Lung (tissue), 11 donors: ENCODE measurements at regions not wholly inside any gene's neighbourhood (a gene's known extent, or its start where the extent isn't known, plus 50 kb on each side); places are given as distances from the start of the nearest gene placed in this dataset.

ENCODE experiments used
- ATAC-seq: fragments of 200-7000 bp; cut with Tn5 transposase; one replicate; pipeline ENCODE4 v1.9.1; 2020; ENCODE audit warnings: moderate number of reproducible peaks; ENCODE audit not compliant: insufficient read depth, low FRiP score
- DNase-seq, 3 donors: peaks; one replicate each; pipeline ENCODE4 v3.0.0-alpha.2; 2013 to 2017
- H3K27ac ChIP-seq, 2 donors: one replicate each; pipeline ENCODE4 v1.5.1; 2013; ENCODE audit warnings: mild to moderate bottlenecking in 2 of 2, moderate library complexity in 2 of 2, control low read depth in 1 of 2, inconsistent platforms in 1 of 2, low read depth in 1 of 2, low read length in 1 of 2
- H3K27me3 ChIP-seq, 3 donors: one replicate each; pipeline ENCODE4 v1.5.1; 2013; ENCODE audit warnings: low read length in 2 of 3; ENCODE audit not compliant: control insufficient read depth in 3 of 3, insufficient read depth in 3 of 3
- H3K36me3 ChIP-seq, 4 donors: one replicate each; pipeline ENCODE4 v1.5.1; 2013; ENCODE audit warnings: low read length in 4 of 4, mild to moderate bottlenecking in 1 of 4, moderate library complexity in 1 of 4; ENCODE audit not compliant: control insufficient read depth in 4 of 4, insufficient read depth in 4 of 4
- H3K4me1 ChIP-seq, 5 donors: one replicate each; pipeline ENCODE4 v1.5.1; 2013; ENCODE audit warnings: low read length in 5 of 5, mild to moderate bottlenecking in 2 of 5, moderate library complexity in 1 of 5; ENCODE audit not compliant: control insufficient read depth in 5 of 5, insufficient read depth in 5 of 5
- H3K4me3 ChIP-seq: one replicate; pipeline ENCODE4 v1.5.1; 2013; ENCODE audit warnings: mild to moderate bottlenecking, control low read depth, moderate library complexity
- H3K9ac ChIP-seq, 2 donors: one replicate each; pipeline ENCODE4 v1.5.1; 2013; ENCODE audit warnings: low read length in 2 of 2, control low read depth in 1 of 2; ENCODE audit not compliant: insufficient read depth in 1 of 2
- H3K9me3 ChIP-seq, 4 donors: one replicate each; pipeline ENCODE4 v1.5.1; 2013; ENCODE audit warnings: low read length in 3 of 4, mild to moderate bottlenecking in 1 of 4, moderate library complexity in 1 of 4; ENCODE audit not compliant: control insufficient read depth in 4 of 4, insufficient read depth in 3 of 4
- WGBS, 2 donors: extraction: QIAGEN DNeasy Blood & Tissue Kit; methylation state at CpG; one replicate each; pipeline ENCODE4 v1.1.7; 2013; 5-methylcytosine and 5-hydroxymethylcytosine counted together
- TF ChIP-seq, protein P1 (sequence below): IDR thresholded peaks from 2 replicates; pipeline ENCODE4 v1.5.1; 2012; ENCODE audit warnings: mild to moderate bottlenecking; ENCODE audit errors: control extremely low read depth, extremely low read depth
- donor health status: control.
- donor health status: control.
- donor health status: Bipolar disorder and iron deficiency.
- donor health status: healthy.
- donor health status: DM: yes; HTN: yes; CAD: no.

DNA sequence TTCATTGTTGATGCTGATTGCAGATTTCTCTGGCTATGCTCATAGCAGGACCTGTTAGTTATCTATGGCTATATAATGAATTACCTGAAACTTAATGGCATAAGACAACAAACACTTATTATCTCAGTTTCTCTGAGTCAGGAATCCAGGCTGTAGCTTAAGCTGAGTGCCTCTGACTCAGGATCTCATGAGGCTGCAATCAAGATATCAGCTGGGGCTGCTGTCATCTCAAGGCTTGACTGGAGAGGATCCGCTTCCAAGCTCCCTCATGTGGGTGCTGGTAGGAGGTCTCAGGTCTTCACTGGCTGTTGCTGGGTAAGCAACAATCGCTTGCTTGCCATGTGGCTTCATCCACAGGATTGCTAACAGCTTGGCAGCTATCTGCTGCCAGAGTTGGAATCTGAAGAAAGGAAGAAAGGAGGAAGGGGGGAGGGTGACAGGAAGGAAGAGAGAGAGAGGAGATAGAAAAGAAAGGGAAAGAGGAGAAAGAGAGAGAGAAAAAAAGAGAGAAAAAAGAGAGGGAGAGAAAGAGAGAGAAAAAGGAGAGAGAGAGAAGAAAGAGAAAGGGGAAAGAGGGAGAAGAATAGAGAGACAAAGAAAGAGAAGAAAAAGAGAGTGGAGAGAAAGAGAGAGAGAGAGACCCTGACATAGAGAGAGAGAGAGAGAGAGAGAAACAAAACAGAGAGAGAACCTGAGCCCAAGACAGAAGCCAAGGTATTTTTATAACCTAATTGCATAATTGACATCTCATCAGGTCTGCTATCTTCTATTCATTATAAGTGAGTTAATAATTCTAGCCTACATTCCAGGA lies 579.0 kb upstream of the BTBD3 start:
- Histone ChIP-seq H3K27me3 (no peaks in the 10 kb centered on the region), H3K4me3 (no peak overlapping the region), H3K4me1 (peaks cover 0 to 14% (median 0%) of the 10 kb centered on the region in 5 donors), H3K9me3 (no peaks in the 10 kb centered on the region), H3K27ac (no peak overlapping the region), H3K9ac (no peak overlapping the region), H3K36me3 (no peaks in the 10 kb centered on the region)
- DNase-seq (no peak), ATAC-seq (no peak)
- TF ChIP-seq, protein P1, sequence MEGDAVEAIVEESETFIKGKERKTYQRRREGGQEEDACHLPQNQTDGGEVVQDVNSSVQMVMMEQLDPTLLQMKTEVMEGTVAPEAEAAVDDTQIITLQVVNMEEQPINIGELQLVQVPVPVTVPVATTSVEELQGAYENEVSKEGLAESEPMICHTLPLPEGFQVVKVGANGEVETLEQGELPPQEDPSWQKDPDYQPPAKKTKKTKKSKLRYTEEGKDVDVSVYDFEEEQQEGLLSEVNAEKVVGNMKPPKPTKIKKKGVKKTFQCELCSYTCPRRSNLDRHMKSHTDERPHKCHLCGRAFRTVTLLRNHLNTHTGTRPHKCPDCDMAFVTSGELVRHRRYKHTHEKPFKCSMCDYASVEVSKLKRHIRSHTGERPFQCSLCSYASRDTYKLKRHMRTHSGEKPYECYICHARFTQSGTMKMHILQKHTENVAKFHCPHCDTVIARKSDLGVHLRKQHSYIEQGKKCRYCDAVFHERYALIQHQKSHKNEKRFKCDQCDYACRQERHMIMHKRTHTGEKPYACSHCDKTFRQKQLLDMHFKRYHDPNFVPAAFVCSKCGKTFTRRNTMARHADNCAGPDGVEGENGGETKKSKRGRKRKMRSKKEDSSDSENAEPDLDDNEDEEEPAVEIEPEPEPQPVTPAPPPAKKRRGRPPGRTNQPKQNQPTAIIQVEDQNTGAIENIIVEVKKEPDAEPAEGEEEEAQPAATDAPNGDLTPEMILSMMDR = no peak
- 79 to 88% methylated on average over 2 of the region's 2 CpGs for WGBS, 2 donors

DNA sequence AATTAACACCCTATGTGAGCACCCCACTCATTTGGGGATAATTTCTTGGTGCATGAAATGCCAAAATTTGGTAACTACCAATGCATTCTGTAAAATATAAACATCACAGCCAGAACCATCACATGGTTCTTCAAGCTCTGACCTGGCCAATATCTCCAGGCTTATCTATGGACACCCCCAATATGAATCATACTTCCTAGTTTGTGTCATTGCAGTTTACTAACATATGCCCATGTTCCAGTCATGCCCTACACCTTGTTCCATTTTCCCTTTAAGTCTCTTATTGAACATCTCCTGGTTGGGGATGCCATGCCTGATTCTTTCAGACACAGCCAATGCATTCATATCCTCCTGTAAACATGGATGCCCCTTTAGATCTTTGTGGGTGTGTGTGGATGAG lies 572.8 kb upstream of the BTBD3 start:
- TF ChIP-seq, protein P1 = no peak
- Histone ChIP-seq H3K4me3 (no peak overlapping the region), H3K9me3 (no peaks in the 10 kb centered on the region), H3K27me3 (no peaks in the 10 kb centered on the region), H3K36me3 (no peaks in the 10 kb centered on the region), H3K4me1 (no peaks in the 10 kb centered on the region), H3K27ac (no peak overlapping the region), H3K9ac (no peak overlapping the region)
- ATAC-seq (no peak), DNase-seq (no peak)

DNA sequence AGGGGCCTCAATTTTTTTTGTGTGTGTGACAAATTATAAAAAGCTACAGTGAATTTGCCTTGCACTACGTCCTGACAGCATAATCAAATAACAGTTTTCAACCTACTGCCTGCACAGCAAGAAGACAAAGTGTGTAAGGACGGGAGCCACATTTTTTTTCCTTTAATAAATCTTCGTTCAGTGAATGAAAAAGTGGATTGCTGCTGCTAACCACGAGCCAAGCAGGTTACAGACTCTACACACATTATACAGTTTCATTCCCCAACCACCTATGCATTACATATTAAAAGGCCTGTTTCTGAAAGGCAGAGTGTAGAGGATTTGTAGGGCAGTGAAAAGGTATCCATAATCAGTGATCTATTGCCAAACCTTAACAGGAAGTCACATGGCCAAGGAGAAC lies 570.0 kb upstream of the BTBD3 start:
- no peak overlapping the region for H3K4me3 ChIP-seq
- no peaks in the 10 kb centered on the region for H3K9me3 ChIP-seq
- ATAC-seq (no peak), DNase-seq (no peak)
- H3K4me1 ChIP-seq = peaks cover 0 to 8% (median 1%) of the 10 kb centered on the region in 5 donors
- TF ChIP-seq, protein P1 = no peak
- no peaks in the 10 kb centered on the region for H3K27me3 ChIP-seq
- no peak overlapping the region for H3K27ac ChIP-seq
- no peaks in the 10 kb centered on the region for H3K36me3 ChIP-seq
- WGBS, 2 donors = 76 to 79% methylated on average over 4 of the region's 4 CpGs
- no peak overlapping the region for H3K9ac ChIP-seq
